WI38 (cell line): ENCODE measurements at regions not wholly inside any gene's neighbourhood (a gene's known extent, or its start where the extent isn't known, plus 50 kb on each side); places are given as distances from the start of the nearest gene placed in this dataset.

ENCODE experiments used
- H3K4me3 ChIP-seq: 2 replicates; pipeline ENCODE4 v1.5.1; 2011; ENCODE audit warnings: low read depth, mild to moderate bottlenecking, control low read depth, low read length
- CTCF ChIP-seq: IDR thresholded peaks from 2 replicates; pipeline ENCODE4 v1.5.1; 2012; ENCODE audit warnings: low read depth, mild to moderate bottlenecking, control low read depth, low read length

- H3K4me3 ChIP-seq = no peak overlapping the region
- no peak for TF ChIP-seq CTCF
These were observed 130.5 kb upstream of the REG3G start for GRCh38 chr2:78895022-78895421.

DNA sequence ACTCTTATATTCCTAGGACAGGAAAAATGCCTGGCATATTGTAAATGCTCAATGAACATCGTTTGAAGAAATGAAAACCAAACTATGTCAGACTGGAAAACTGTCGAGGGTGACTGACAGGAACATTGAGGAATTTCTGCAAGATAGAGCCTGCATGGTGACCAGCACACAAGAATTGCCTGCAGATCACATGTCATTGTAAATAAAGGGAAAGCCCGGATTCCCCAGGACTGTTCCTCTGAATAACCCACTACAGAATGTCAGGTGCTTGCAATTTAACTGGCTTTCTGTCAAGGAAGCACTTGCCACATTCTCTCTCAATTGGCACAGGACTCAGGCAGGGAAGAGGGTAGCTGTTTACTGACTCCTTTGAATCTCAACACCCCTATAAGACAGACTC lies 129.0 kb upstream of the REG3G start:
- TF ChIP-seq CTCF = no peak

GRCh38 chr2:78907089-78907488 lies 118.4 kb upstream of the REG3G start:
- TF ChIP-seq CTCF = no peak
- no peak overlapping the region for H3K4me3 ChIP-seq

More for the DNA sequence above, 129.0 kb upstream of the REG3G start:
- no peak overlapping the region for H3K4me3 ChIP-seq

DNA sequence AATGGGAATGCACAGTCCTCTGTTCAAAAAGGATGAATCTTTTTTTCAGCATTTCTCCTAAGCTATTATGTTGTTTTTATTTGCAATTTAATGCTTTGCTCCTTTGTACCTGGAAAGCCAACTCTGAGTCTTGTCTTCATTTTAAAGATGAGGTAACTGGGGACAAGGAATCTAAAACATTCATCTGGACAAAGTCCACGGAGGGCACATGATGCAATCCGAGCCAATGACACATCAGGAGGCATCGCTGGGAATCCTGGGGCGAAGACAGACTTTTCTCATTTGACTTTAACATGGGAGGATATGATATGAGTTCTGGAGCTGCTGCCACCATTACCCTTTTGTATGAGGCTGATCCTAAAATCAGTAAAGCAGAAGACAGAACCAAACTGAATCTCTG lies 116.5 kb upstream of the REG3G start:
- TF ChIP-seq CTCF = no peak
- H3K4me3 ChIP-seq = no peak overlapping the region

DNA sequence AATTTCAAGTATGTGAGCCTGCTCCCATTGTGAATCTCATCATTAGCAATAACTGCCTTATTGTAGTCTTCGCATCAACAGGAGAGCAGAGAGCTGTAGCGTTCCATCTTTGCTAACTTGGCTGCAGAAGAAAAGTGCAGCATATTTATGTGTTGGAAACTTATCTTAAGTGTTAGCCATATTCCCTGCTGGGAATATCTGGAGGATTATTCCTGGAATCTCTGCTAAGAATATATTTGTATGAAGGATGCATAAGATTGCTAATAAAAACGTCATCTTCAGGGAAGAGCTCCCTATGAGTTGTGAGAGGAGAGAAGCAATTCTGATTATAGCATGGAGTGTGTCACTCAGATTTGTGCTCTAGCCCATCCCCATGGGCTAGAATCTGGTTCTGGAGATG lies 115.1 kb upstream of the REG3G start:
- no peak for TF ChIP-seq CTCF
- no peak overlapping the region for H3K4me3 ChIP-seq

DNA sequence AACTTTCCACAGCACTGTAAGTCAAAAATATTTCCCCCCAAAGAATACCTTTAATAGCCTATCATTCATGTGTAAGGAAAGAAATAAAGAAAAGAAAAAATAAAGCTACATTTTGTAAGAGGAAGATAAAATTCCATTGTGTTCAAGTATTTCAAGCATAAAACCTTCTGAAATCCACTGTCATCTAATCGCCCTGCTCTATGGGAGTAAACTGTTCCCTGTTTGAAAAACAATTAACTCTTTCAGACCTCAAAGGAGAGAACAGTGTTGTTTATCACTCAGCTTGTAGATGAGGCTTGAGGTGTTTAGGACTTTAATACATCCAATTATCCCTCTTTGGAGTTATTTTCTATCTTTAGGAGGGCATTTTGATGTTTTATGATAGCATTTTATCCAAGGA lies 112.2 kb upstream of the REG3G start:
- no peak for TF ChIP-seq CTCF
- no peak overlapping the region for H3K4me3 ChIP-seq

DNA sequence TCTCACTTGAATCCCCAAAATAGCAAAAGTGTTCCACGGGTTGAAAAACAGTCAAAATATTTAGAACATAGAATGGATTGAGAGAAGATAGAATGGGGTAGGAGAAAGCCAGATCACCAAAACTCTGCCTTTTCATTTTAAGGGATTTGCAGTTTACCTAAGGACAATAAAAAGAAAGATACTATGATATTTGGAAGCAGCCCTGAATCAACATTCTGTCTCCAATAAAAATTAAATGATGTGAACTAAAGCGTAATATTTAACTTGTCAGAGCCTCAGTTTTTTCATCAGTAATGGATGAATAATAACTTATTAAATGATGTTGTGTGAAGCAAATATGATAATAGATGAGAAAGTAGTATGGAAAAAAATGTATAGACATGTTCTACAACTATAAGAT lies 100.2 kb upstream of the REG3G start:
- TF ChIP-seq CTCF = no peak

More for the DNA sequence above, 100.2 kb upstream of the REG3G start:
- H3K4me3 ChIP-seq = no peak overlapping the region
